ENCODE measurements at regions not wholly inside any gene's neighbourhood (a gene's known extent, or its start where the extent isn't known, plus 50 kb on each side); places are given as distances from the start of the nearest gene placed in this dataset.

- TF ChIP-seq CTCF (conservative IDR thresholded peaks at IDR 0.05; ENCODE audit: low read length) (no peak), EZH2phosphoT487 (IDR thresholded peaks at IDR 0.05; ENCODE audit: borderline replicate concordance, low read depth, low read length) (no peak)
Measured at GRCh38 chr3:24857945-24858344, 363.3 kb upstream of the THRB start.

Data from OCI-LY7 (cell line).